Activated T-helper 2 cell treated with anti-CD3 and anti-CD28 coated beads, Interferon-gamma antibody, Interleukin-2, Interleukin-4, amounts not matched to agents 10 μg/mL and 5 μg/mL and 100 μg/mL, durations not matched to agents 14 hours and 24 hours and 36 hours (primary cell): ENCODE measurements at regions not wholly inside any gene's neighbourhood (a gene's known extent, or its start where the extent isn't known, plus 50 kb on each side); places are given as distances from the start of the nearest gene placed in this dataset.
"Not testable (repeated sequence)": the region's sequence is repeated elsewhere in the genome, so short reads cannot be mapped to it uniquely, and the experiment has no call there.

Experiments
- DNase-seq: peaks from one replicate; pipeline ENCODE4 v3.0.0; 2021; ENCODE audit warnings: low spot score
- H3K27ac Mint-ChIP-seq: one replicate; pipeline ENCODE4 v1.8.0; 2021; ENCODE audit warnings: mixed read lengths
- H3K27me3 Mint-ChIP-seq: one replicate; pipeline ENCODE4 v1.8.0; 2021; ENCODE audit warnings: low read depth, mixed read lengths
- H3K36me3 Mint-ChIP-seq: one replicate; pipeline ENCODE4 v1.8.0; 2021; ENCODE audit warnings: low read depth, mixed read lengths
- H3K4me1 Mint-ChIP-seq: one replicate; pipeline ENCODE4 v1.8.0; 2021; ENCODE audit warnings: low read depth, mixed read lengths
- H3K4me3 Mint-ChIP-seq: one replicate; pipeline ENCODE4 v1.8.0; 2021; ENCODE audit warnings: low read depth, mild to moderate bottlenecking, moderate library complexity, mixed read lengths
- H3K9me3 Mint-ChIP-seq: one replicate; pipeline ENCODE4 v1.8.0; 2021; ENCODE audit warnings: mixed read lengths
- intact Hi-C: fragments of 100-400 bp; cut with micrococcal nuclease; formaldehyde crosslinking; loops from one replicate; pipeline ENCODE4 v1.15.1; 2023

GRCh38 chr13:83150616-83151307, 731.5 kb downstream of the SLITRK1 start:
- Mint-ChIP-seq H3K4me3 (no peak overlapping the region), H3K9me3 (peaks cover 35% of the 10 kb centered on the region), H3K4me1 (no peaks in the 10 kb centered on the region), H3K27ac (no peak overlapping the region), H3K27me3 (no peaks in the 10 kb centered on the region), H3K36me3 (no peaks in the 10 kb centered on the region)
- intact Hi-C loops, result no loop called here
- no peak for DNase-seq

GRCh38 chr13:83136660-83137059, 745.6 kb downstream of the SLITRK1 start:
- Mint-ChIP-seq H3K27ac (no peak overlapping the region), H3K36me3 (no peaks in the 10 kb centered on the region), H3K4me1 (no peaks in the 10 kb centered on the region), H3K27me3 (no peaks in the 10 kb centered on the region), H3K4me3 (no peak overlapping the region), H3K9me3 (peaks cover 12% of the 10 kb centered on the region)
- no peak for DNase-seq
- intact Hi-C loops, result no loop called here

- Mint-ChIP-seq H3K27ac (no peak overlapping the region), H3K9me3 (peaks cover 21% of the 10 kb centered on the region), H3K27me3 (no peaks in the 10 kb centered on the region), H3K4me1 (no peaks in the 10 kb centered on the region), H3K36me3 (no peaks in the 10 kb centered on the region), H3K4me3 (no peak overlapping the region)
- DNase-seq, result no peak
- intact Hi-C loops, result no loop called here
Measured at GRCh38 chr13:83125791-83126190, 756.5 kb downstream of the SLITRK1 start.

- Mint-ChIP-seq H3K4me1 (no peaks in the 10 kb centered on the region), H3K27me3 (no peaks in the 10 kb centered on the region), H3K9me3 (peaks cover 14% of the 10 kb centered on the region), H3K4me3 (no peak overlapping the region), H3K27ac (no peak overlapping the region), H3K36me3 (no peaks in the 10 kb centered on the region)
- no peak for DNase-seq
- intact Hi-C loops, result no loop called here
Measured at GRCh38 chr13:83121896-83122295, 760.4 kb downstream of the SLITRK1 start.

- intact Hi-C loops, result no loop called here
- Mint-ChIP-seq H3K27ac (no peak overlapping the region), H3K27me3 (no peaks in the 10 kb centered on the region), H3K36me3 (no peaks in the 10 kb centered on the region), H3K4me1 (no peaks in the 10 kb centered on the region), H3K9me3 (peaks cover 14% of the 10 kb centered on the region), H3K4me3 (no peak overlapping the region)
- DNase-seq, result no peak
Measured at GRCh38 chr13:83117046-83117445, 765.2 kb downstream of the SLITRK1 start.

GRCh38 chr13:83101574-83102247, 780.6 kb downstream of the SLITRK1 start:
- peaks cover 22% of the 10 kb centered on the region for H3K9me3 Mint-ChIP-seq
- H3K27me3 Mint-ChIP-seq, DNase-seq, H3K36me3 Mint-ChIP-seq, H3K4me3 Mint-ChIP-seq, H3K27ac Mint-ChIP-seq, intact Hi-C loops, H3K4me1 Mint-ChIP-seq: not testable (repeated sequence)

GRCh38 chr13:83100237-83100636, 782.0 kb downstream of the SLITRK1 start:
- no peak overlapping the region for H3K27ac Mint-ChIP-seq
- H3K36me3 Mint-ChIP-seq, result no peaks in the 10 kb centered on the region
- no peak overlapping the region for H3K4me3 Mint-ChIP-seq
- no peaks in the 10 kb centered on the region for H3K27me3 Mint-ChIP-seq
- intact Hi-C loops, result no loop called here
- no peaks in the 10 kb centered on the region for H3K4me1 Mint-ChIP-seq
- H3K9me3 Mint-ChIP-seq, result peaks cover 15% of the 10 kb centered on the region
- no peak for DNase-seq

GRCh38 chr13:83088858-83089257, 793.4 kb downstream of the SLITRK1 start:
- no peaks in the 10 kb centered on the region for H3K27me3 Mint-ChIP-seq
- H3K9me3 Mint-ChIP-seq, result peaks cover 27% of the 10 kb centered on the region
- no peak overlapping the region for H3K4me3 Mint-ChIP-seq
- no peak for DNase-seq
- no peaks in the 10 kb centered on the region for H3K36me3 Mint-ChIP-seq
- intact Hi-C loops, result no loop called here
- H3K4me1 Mint-ChIP-seq, result no peaks in the 10 kb centered on the region
- H3K27ac Mint-ChIP-seq, result no peak overlapping the region

- DNase-seq, result no peak
- Mint-ChIP-seq H3K36me3 (no peaks in the 10 kb centered on the region), H3K9me3 (peaks cover 26% of the 10 kb centered on the region)
Measured at GRCh38 chr13:83086948-83087347, 795.3 kb downstream of the SLITRK1 start.

GRCh38 chr13:83086088-83086487, 796.2 kb downstream of the SLITRK1 start:
- no peaks in the 10 kb centered on the region for H3K4me1 Mint-ChIP-seq
- no peaks in the 10 kb centered on the region for H3K27me3 Mint-ChIP-seq
- no peak for DNase-seq
- H3K27ac Mint-ChIP-seq, result no peak overlapping the region
- intact Hi-C loops, result no loop called here
- H3K4me3 Mint-ChIP-seq, result no peak overlapping the region
- no peaks in the 10 kb centered on the region for H3K36me3 Mint-ChIP-seq
- H3K9me3 Mint-ChIP-seq, result peaks cover 23% of the 10 kb centered on the region

More at GRCh38 chr13:83086948-83087347, 795.3 kb downstream of the SLITRK1 start:
- intact Hi-C loops, result no loop called here
- H3K4me1 Mint-ChIP-seq, result no peaks in the 10 kb centered on the region
- no peaks in the 10 kb centered on the region for H3K27me3 Mint-ChIP-seq
- H3K27ac Mint-ChIP-seq, result no peak overlapping the region
- no peak overlapping the region for H3K4me3 Mint-ChIP-seq

GRCh38 chr13:83085186-83085900, 796.9 kb downstream of the SLITRK1 start:
- H3K4me3 Mint-ChIP-seq, result no peak overlapping the region
- no peak for DNase-seq
- no peaks in the 10 kb centered on the region for H3K27me3 Mint-ChIP-seq
- H3K9me3 Mint-ChIP-seq, result peaks cover 21% of the 10 kb centered on the region
- no peak overlapping the region for H3K27ac Mint-ChIP-seq
- H3K4me1 Mint-ChIP-seq, result no peaks in the 10 kb centered on the region
- no peaks in the 10 kb centered on the region for H3K36me3 Mint-ChIP-seq
- intact Hi-C loops, result no loop called here

- H3K4me1 Mint-ChIP-seq, result no peaks in the 10 kb centered on the region
- H3K9me3 Mint-ChIP-seq, result peaks cover 46% of the 10 kb centered on the region
- no peak for DNase-seq
- H3K27ac Mint-ChIP-seq, result no peak overlapping the region
- H3K4me3 Mint-ChIP-seq, result no peak overlapping the region
- intact Hi-C loops, result no loop called here
- H3K27me3 Mint-ChIP-seq, result no peaks in the 10 kb centered on the region
- H3K36me3 Mint-ChIP-seq, result no peaks in the 10 kb centered on the region
Measured at GRCh38 chr13:83077499-83077898, 804.8 kb downstream of the SLITRK1 start.

GRCh38 chr13:83073930-83074329, 808.3 kb downstream of the SLITRK1 start:
- H3K4me3 Mint-ChIP-seq, H3K36me3 Mint-ChIP-seq, H3K27ac Mint-ChIP-seq, H3K27me3 Mint-ChIP-seq, DNase-seq, intact Hi-C loops, H3K4me1 Mint-ChIP-seq: not testable (repeated sequence)
- peaks cover 49% of the 10 kb centered on the region for H3K9me3 Mint-ChIP-seq
